ENCODE measurements at regions not wholly inside any gene's neighbourhood (a gene's known extent, or its start where the extent isn't known, plus 50 kb on each side); places are given as distances from the start of the nearest gene placed in this dataset.

GRCh38 chr9:16063241-16063591 lies 510.4 kb downstream of the CCDC171 start:
- TF ChIP-seq LEF1 (IDR thresholded peaks at IDR 0.05; ENCODE audit: borderline replicate concordance) (no peak), FOXM1 (IDR thresholded peaks at IDR 0.05; ENCODE audit: borderline replicate concordance) (no peak), CTBP1 (IDR thresholded peaks at IDR 0.05; ENCODE audit: borderline replicate concordance) (no peak), PKNOX1 (IDR thresholded peaks at IDR 0.05) (no peak), BHLHE40 (IDR thresholded peaks at IDR 0.05; ENCODE audit: borderline replicate concordance) (no peak), SP1 (IDR thresholded peaks at IDR 0.05) (no peak), SUZ12 (IDR thresholded peaks at IDR 0.05) (no peak)
